H1 (cell line): ENCODE measurements at regions not wholly inside any gene's neighbourhood (a gene's known extent, or its start where the extent isn't known, plus 50 kb on each side); places are given as distances from the start of the nearest gene placed in this dataset.

Experiments used
- CTCF ChIA-PET: fragments of 300-600 bp; sonication (Branson Sonifier 250); formaldehyde crosslinking; loops from one replicate; lab custom pipeline; 2021; ENCODE audit not compliant: partially characterized antibody; lab: Charles Lee
- POLR2A ChIA-PET: fragments of 300-600 bp; sonication (Branson Sonifier 250); formaldehyde crosslinking; loops from one replicate; lab custom pipeline; 2021; ENCODE audit warnings: inconsistent platforms; ENCODE audit not compliant: partially characterized antibody; lab: Charles Lee
- DNase-seq, 2 experiments: peaks; one replicate each; pipeline versions ENCODE4 v3.0.0 to v3.0.0-alpha.2; 2010 to 2022; ENCODE audit warnings: low spot score in 2 of 2, low read depth in 1 of 2, mixed read lengths in 1 of 2
- FAIRE-seq: peaks from 2 replicates; lab custom pipeline; 2011; peaks lifted over from hg19 to GRCh38; lab: Jason Lieb, UNC
- H2AFZ ChIP-seq: 2 replicates; pipeline ENCODE4 v1.8.1; 2012; ENCODE audit warnings: low read length, inconsistent platforms
- H2AK5ac ChIP-seq: 2 replicates; pipeline ENCODE4 v1.6.1; 2013; ENCODE audit warnings: low read depth, low read length
- H2BK120ac ChIP-seq: replicated peaks from 2 replicates; pipeline ENCODE3; 2013; ENCODE audit warnings: low read depth, low read length, inconsistent platforms
- H2BK12ac ChIP-seq: 2 replicates; pipeline ENCODE4 v1.6.1; 2013; ENCODE audit warnings: low read depth, low read length
- H2BK15ac ChIP-seq: 2 replicates; pipeline ENCODE4 v1.6.1; 2013; ENCODE audit warnings: low read length
- H2BK20ac ChIP-seq: 2 replicates; pipeline ENCODE4 v1.6.1; 2013; ENCODE audit warnings: low read length
- H2BK5ac ChIP-seq: 2 replicates; pipeline ENCODE4 v1.6.1; 2013; ENCODE audit warnings: low read depth, low read length
- H3K14ac ChIP-seq: 2 replicates; pipeline ENCODE4 v1.6.1; 2013; ENCODE audit warnings: inconsistent platforms; ENCODE audit not compliant: insufficient read length
- H3K18ac ChIP-seq: 2 replicates; pipeline ENCODE4 v1.6.1; 2013; ENCODE audit warnings: low read length; ENCODE audit errors: extremely low read depth
- H3K23ac ChIP-seq: 2 replicates; pipeline ENCODE4 v1.6.1; 2013; ENCODE audit warnings: inconsistent platforms; ENCODE audit not compliant: insufficient read length
- H3K23me2 ChIP-seq: 2 replicates; pipeline ENCODE4 v1.6.1; 2013; ENCODE audit warnings: low read depth, low read length
- H3K27ac ChIP-seq: 2 replicates; pipeline ENCODE4 v1.6.1; 2011; ENCODE audit warnings: low read depth, low read length, inconsistent platforms
- H3K27me3 ChIP-seq, 4 experiments: replicated peaks in 1 of 4; 1 replicate in 1 of 4; 2 replicates in 3 of 4; pipeline versions ENCODE4 v1.6.1 to v1.8.1; 2011 to 2013; ENCODE audit warnings: low read length in 3 of 4, mild to moderate bottlenecking in 3 of 4, inconsistent platforms in 2 of 4, mixed read lengths in 2 of 4, moderate library complexity in 1 of 4; ENCODE audit not compliant: control insufficient read depth in 3 of 4, insufficient read depth in 3 of 4; ENCODE audit errors: extremely low read depth in 1 of 4
- H3K36me3 ChIP-seq, 4 experiments: 2 replicates each; pipeline versions ENCODE4 v1.6.1 to v1.8.1; 2011 to 2013; ENCODE audit warnings: mild to moderate bottlenecking in 4 of 4, low read length in 3 of 4, moderate library complexity in 2 of 4, control low read depth in 1 of 4, inconsistent platforms in 1 of 4; ENCODE audit not compliant: insufficient read depth in 4 of 4, control insufficient read depth in 2 of 4
- H3K4ac ChIP-seq: replicated peaks from 2 replicates; pipeline ENCODE3; 2013; ENCODE audit warnings: low read length, low read depth, mixed read lengths, inconsistent platforms; ENCODE audit not compliant: insufficient read length
- H3K4me1 ChIP-seq, 4 experiments: replicated peaks in 1 of 4; 1 replicate in 1 of 4; 2 replicates in 3 of 4; pipeline versions ENCODE4 v1.6.1 to v1.8.1; 2011 to 2013; ENCODE audit warnings: low read length in 3 of 4, inconsistent platforms in 2 of 4, mixed read lengths in 1 of 4; ENCODE audit not compliant: insufficient read depth in 4 of 4, control insufficient read depth in 3 of 4
- H3K4me2 ChIP-seq, 2 experiments: 2 replicates each; pipeline versions ENCODE4 v1.6.1 to v1.8.1; 2011 to 2013; ENCODE audit warnings: low read depth in 2 of 2, low read length in 2 of 2, control low read depth in 1 of 2, inconsistent platforms in 1 of 2, mild to moderate bottlenecking in 1 of 2; ENCODE audit not compliant: insufficient read depth in 1 of 2
- H3K4me3 ChIP-seq, 4 experiments: fragments of 200-600, 300-600 bp in 1 of 4; sonication (generic), shearing (Covaris generic), sonication (Bioruptor Twin) in 1 of 4; 2 replicates each; pipeline versions ENCODE4 v1.5.1 to v1.8.1; 2011 to 2016; ENCODE audit warnings: low read length in 4 of 4, low read depth in 3 of 4, control low read depth in 2 of 4, inconsistent platforms in 2 of 4, mild to moderate bottlenecking in 2 of 4, mixed read lengths in 1 of 4, moderate library complexity in 1 of 4; ENCODE audit not compliant: insufficient read depth in 2 of 4; ENCODE audit errors: extremely low read depth in 1 of 4
- H3K56ac ChIP-seq: replicated peaks from 2 replicates; pipeline ENCODE3; 2013; ENCODE audit warnings: low read depth, mild to moderate bottlenecking, mixed read lengths, low read length, inconsistent platforms; ENCODE audit not compliant: insufficient read length
- H3K79me1 ChIP-seq: 2 replicates; pipeline ENCODE4 v1.6.1; 2013; ENCODE audit warnings: low read depth, low read length, control low read depth
- H3K79me2 ChIP-seq, 2 experiments: 2 replicates each; pipeline versions ENCODE4 v1.6.1 to v1.8.1; 2012 to 2013; ENCODE audit warnings: low read length in 2 of 2, mild to moderate bottlenecking in 2 of 2, inconsistent platforms in 1 of 2; ENCODE audit not compliant: insufficient read depth in 2 of 2, control insufficient read depth in 1 of 2
- H3K9ac ChIP-seq, 4 experiments: replicated peaks in 1 of 4; 1 replicate in 1 of 4; 2 replicates in 3 of 4; pipeline versions ENCODE4 v1.6.1 to v1.8.1; 2011 to 2013; ENCODE audit warnings: low read depth in 3 of 4, low read length in 3 of 4, control low read depth in 2 of 4, mild to moderate bottlenecking in 2 of 4, moderate library complexity in 2 of 4, inconsistent platforms in 1 of 4; ENCODE audit errors: extremely low read depth in 1 of 4
- H3K9me3 ChIP-seq, 2 experiments: 2 replicates each; pipeline versions ENCODE4 v1.6.1 to v1.8.1; 2012 to 2013; ENCODE audit warnings: mild to moderate bottlenecking in 2 of 2, moderate library complexity in 2 of 2, control low read depth in 1 of 2, inconsistent platforms in 1 of 2, low read depth in 1 of 2, low read length in 1 of 2, mixed read lengths in 1 of 2; ENCODE audit not compliant: insufficient read depth in 2 of 2
- H4K20me1 ChIP-seq, 2 experiments: replicated peaks in 1 of 2; 2 replicates each; pipeline versions ENCODE3 to v1.8.1; 2011 to 2013; ENCODE audit warnings: inconsistent platforms in 2 of 2, low read length in 2 of 2, mild to moderate bottlenecking in 1 of 2; ENCODE audit not compliant: insufficient read depth in 2 of 2, control insufficient read depth in 1 of 2
- H4K5ac ChIP-seq: 2 replicates; pipeline ENCODE4 v1.6.1; 2013; ENCODE audit warnings: low read length, low read depth, mixed read lengths, inconsistent platforms; ENCODE audit not compliant: insufficient read length
- H4K8ac ChIP-seq: 2 replicates; pipeline ENCODE4 v1.8.0; 2013; ENCODE audit warnings: mild to moderate bottlenecking, moderate library complexity, low read length, inconsistent platforms; ENCODE audit not compliant: insufficient read depth; ENCODE audit errors: extremely low read depth
- H4K91ac ChIP-seq: replicated peaks from 2 replicates; pipeline ENCODE3; 2013; ENCODE audit warnings: low read length, mixed read lengths, inconsistent platforms; ENCODE audit not compliant: insufficient read length
- ASH2L ChIP-seq: fragments of 200-600, 300-600 bp; sonication (generic); IDR thresholded peaks from one replicate; pipeline ENCODE4 v1.7.1; 2017; ENCODE audit warnings: low read length
- BRCA1 ChIP-seq: IDR thresholded peaks from 2 replicates; pipeline ENCODE4 v1.6.1; 2012; ENCODE audit warnings: low read depth, low read length, improper control_type of control experiment
- CBX5 ChIP-seq: fragments of 300-800, 300-1000 bp; sonication (generic); IDR thresholded peaks from 2 replicates; pipeline ENCODE4 v1.7.1; 2016; ENCODE audit warnings: antibody characterized with exemption, low read length, low read depth
- CHD1 ChIP-seq: IDR thresholded peaks from 2 replicates; pipeline ENCODE4 v1.6.1; 2012; ENCODE audit warnings: low read depth, low read length, improper control_type of control experiment
- CTBP2 ChIP-seq: IDR thresholded peaks from 2 replicates; pipeline ENCODE4 v1.7.0; 2011; ENCODE audit warnings: borderline replicate concordance, mild to moderate bottlenecking, moderate library complexity, mixed read lengths, low read length; ENCODE audit not compliant: insufficient read depth, insufficient read length
- EZH2 ChIP-seq: fragments of 200-600 bp; sonication (generic); IDR thresholded peaks from 2 replicates; pipeline ENCODE4 v1.7.1; 2012; ENCODE audit warnings: low read depth, mild to moderate bottlenecking, moderate library complexity, low read length, inconsistent platforms; ENCODE audit not compliant: severe bottlenecking
- FOSL1 ChIP-seq: IDR thresholded peaks from 2 replicates; pipeline ENCODE4 v1.6.1; 2011; ENCODE audit warnings: mild to moderate bottlenecking, low read depth, low read length, moderate library complexity; ENCODE audit not compliant: insufficient read depth
- GABPA ChIP-seq: IDR thresholded peaks from 2 replicates; pipeline ENCODE4 v1.6.1; 2011; ENCODE audit warnings: mild to moderate bottlenecking, low read length, moderate library complexity, borderline replicate concordance; ENCODE audit not compliant: insufficient read depth
- MAFK ChIP-seq: IDR thresholded peaks from 2 replicates; pipeline ENCODE4 v1.6.1; 2012; ENCODE audit warnings: low read depth, mild to moderate bottlenecking, improper control_type of control experiment, low read length
- POLR2AphosphoS5 ChIP-seq: IDR thresholded peaks from 2 replicates; pipeline ENCODE4 v1.6.1; 2011; ENCODE audit warnings: low read depth, low read length
- RFX5 ChIP-seq: IDR thresholded peaks from 2 replicates; pipeline ENCODE4 v1.6.1; 2011; ENCODE audit warnings: low read depth, low read length, improper control_type of control experiment, borderline replicate concordance
- SAP30 ChIP-seq: fragments of 300-600 bp; sonication (generic); IDR thresholded peaks from 2 replicates; pipeline ENCODE4 v1.7.1; 2012; ENCODE audit warnings: low read length, moderate library complexity, mild to moderate bottlenecking, inconsistent platforms; ENCODE audit not compliant: insufficient read depth, insufficient replicate concordance
- SIX5 ChIP-seq: IDR thresholded peaks from 2 replicates; pipeline ENCODE4 v1.6.1; 2011; ENCODE audit warnings: mild to moderate bottlenecking, low read depth, low read length
- TBP ChIP-seq: IDR thresholded peaks from 2 replicates; pipeline ENCODE4 v1.6.1; 2011; ENCODE audit warnings: low read depth, low read length, improper control_type of control experiment
- WGBS, 2 experiments: shearing (Covaris generic) in 1 of 2; methylation state at CpG; one replicate each; pipeline versions ENCODE4 v1.1.6 to v1.1.7; 2013 to 2015; ENCODE audit warnings: low lambda C conversion rate in 2 of 2, mixed read lengths in 2 of 2, inconsistent platforms in 1 of 2, low coverage in 1 of 2, missing lambda C conversion rate in 1 of 2; ENCODE audit not compliant: insufficient replicate concordance in 2 of 2, insufficient coverage in 1 of 2, insufficient read length in 1 of 2; ENCODE audit errors: extremely low coverage in 1 of 2, missing lambda C conversion rate in 1 of 2; 5-methylcytosine and 5-hydroxymethylcytosine counted together

GRCh38 chr2:129164220-129164949, 815.1 kb upstream of the RAB6C start:
- Histone ChIP-seq H3K79me2 (no peaks in the 10 kb centered on the region), H3K79me1 (no peaks in the 10 kb centered on the region), H3K9me3 (no peaks in the 10 kb centered on the region), H3K4me3 (no peak overlapping the region), H3K36me3 (no peaks in the 10 kb centered on the region), H4K20me1 (no peaks in the 10 kb centered on the region), H3K27ac (no peak overlapping the region), H2BK20ac (no peak overlapping the region), H3K23ac (no peak overlapping the region), H2BK15ac (no peak overlapping the region), H3K4me1 (no peaks in the 10 kb centered on the region; a peak in 2 of 7 replicates), H3K9ac (no peak overlapping the region), H4K8ac (no peak overlapping the region), H3K27me3 (no peaks in the 10 kb centered on the region), H3K23me2 (no peaks in the 10 kb centered on the region), H2BK12ac (no peak overlapping the region), H3K18ac (no peak overlapping the region), H4K91ac (no peak overlapping the region), H3K4me2 (no peak overlapping the region), H2AK5ac (no peak overlapping the region), H4K5ac (no peak overlapping the region), H3K4ac (no peak overlapping the region), H2AFZ (no peak overlapping the region), H2BK120ac (no peak overlapping the region), H3K56ac (no peak overlapping the region), H3K14ac (no peak overlapping the region), H2BK5ac (no peak overlapping the region)
- POLR2A ChIA-PET = no interaction called here
- WGBS, 2 experiments = 94% methylated on average over 6 of the region's 6 CpGs; no CpG with 5 or more reads in 1 of the 2 experiments
- FAIRE-seq (no peak), DNase-seq (no peak)
- CTCF ChIA-PET = interaction anchor here (0.6 to 1.3 kb wide), 3 partner anchors 21 to 33 kb away, joined by 3 to 4 read pairs (median 3); no protein-coding TSS in a partner anchor
- TF ChIP-seq EZH2 (no peak), CTBP2 (no peak), POLR2AphosphoS5 (no peak), MAFK (no peak), CHD1 (no peak), RFX5 (no peak), FOSL1 (no peak), TBP (no peak), BRCA1 (no peak), GABPA (no peak), SIX5 (no peak), CBX5 (no peak), ASH2L (no peak), SAP30 (no peak)
